ENCODE measurements at regions not wholly inside any gene's neighbourhood (a gene's known extent, or its start where the extent isn't known, plus 50 kb on each side); places are given as distances from the start of the nearest gene placed in this dataset.
"Not testable (repeated sequence)": the region's sequence is repeated elsewhere in the genome, so short reads cannot be mapped to it uniquely, and the experiment has no call there.

DNA sequence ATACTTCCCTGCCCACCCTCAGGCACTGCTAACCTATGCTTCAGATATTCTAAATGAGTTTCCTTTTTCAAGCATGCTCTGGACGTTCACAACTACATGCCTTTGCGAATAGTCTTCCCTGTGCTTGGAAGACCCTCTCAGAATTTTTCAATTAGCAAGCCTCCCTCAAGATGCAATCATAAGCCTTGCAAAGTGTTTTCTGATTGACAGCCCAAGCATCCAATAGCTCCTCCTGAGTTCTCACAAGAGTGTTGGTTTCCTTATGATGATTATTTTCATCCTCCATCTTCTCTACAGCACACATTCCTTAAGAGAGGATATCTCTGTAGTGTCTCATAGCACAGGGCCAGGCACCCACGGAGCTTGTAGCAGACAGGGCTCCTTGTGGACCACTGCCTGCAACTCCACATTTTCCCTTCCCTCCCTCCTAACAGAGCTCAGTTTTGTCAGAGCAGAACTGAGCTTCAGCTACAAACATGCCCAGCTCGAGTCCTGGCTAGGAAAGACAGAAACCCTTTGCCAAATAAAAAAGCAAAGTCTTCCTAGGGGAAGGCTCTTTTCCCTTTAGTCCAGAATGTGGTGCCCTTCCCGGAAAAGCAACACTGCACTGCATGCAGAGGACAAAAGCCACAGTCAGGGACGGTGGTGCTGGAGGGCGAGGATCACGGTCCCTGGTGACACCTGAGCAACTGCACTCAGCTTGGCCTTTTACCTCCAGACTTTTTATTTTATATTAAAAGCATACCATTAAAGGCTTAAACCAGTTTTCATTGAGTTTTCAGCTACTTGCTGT is 819.8 kb upstream of the ID2 start:
- no peak for DNase-seq (ENCODE audit: extremely low read depth in 1 of 2, low read depth in 1 of 2)

- no peak for DNase-seq (ENCODE audit: extremely low read depth in 1 of 2, low read depth in 1 of 2)
These were observed 815.8 kb upstream of the ID2 start for GRCh38 chr2:7866104-7866503.

DNA sequence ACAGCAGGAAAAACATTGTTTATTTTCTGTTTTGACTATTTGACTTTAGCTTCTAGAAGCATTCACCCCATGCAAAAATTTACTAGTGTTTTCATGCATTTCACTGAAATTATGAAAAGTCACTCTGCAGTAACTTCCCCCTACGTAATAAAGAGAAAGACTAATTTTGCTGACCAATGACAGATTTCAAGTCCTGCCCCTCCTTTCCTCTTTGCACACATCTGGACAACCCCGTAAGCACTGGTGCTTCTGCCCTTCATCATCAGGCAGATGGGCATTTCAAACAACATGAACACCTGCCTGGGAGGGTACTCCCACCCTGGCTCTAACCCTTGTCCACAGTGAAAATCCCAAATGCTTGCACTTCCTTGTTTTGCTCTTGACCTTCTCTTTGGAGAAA is 815.0 kb upstream of the ID2 start:
- no peak for DNase-seq (ENCODE audit: extremely low read depth in 1 of 2, low read depth in 1 of 2)

- no peak for DNase-seq (ENCODE audit: extremely low read depth in 1 of 2, low read depth in 1 of 2)
These were observed 814.0 kb upstream of the ID2 start for GRCh38 chr2:7867867-7868266.

DNA sequence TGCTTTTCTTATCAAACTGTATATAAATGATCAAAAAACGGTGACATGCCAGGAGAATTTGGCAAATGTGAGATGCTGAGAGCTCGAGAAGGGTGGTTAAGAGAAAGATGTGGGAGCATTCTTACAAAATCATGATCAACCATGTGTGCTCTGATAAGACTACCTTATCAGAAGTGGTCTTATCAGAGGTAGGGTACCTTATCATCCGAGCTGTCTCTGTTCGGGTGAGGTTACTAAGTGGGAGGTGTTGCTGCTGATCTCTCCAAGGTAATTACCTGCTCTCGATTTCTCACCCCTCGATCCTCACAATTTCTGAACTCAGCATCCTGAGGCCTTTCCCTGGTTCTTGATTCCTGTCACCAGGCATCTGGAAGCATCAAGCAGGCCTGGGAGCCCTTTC is 813.0 kb upstream of the ID2 start:
- no peak for DNase-seq (ENCODE audit: extremely low read depth in 1 of 2, low read depth in 1 of 2)

DNA sequence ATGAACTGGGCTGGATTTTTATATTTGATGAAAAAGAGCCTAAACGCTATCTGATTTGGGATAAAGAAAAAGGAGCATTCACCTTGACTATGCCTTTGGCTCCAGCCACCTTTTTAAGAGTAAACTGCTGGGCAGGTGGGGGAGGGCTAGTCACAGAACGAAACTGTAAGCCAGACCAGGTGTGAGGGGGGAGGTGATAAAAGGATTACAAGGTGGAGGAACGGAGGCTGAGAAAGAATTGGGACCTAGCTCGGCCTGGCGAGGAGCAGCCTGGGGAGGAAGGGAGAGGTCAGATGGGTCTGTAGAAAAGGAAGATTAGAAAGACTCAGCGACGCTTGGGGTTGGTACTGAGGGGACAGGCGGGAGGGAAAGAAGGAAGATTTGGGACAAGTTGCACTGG is 805.4 kb upstream of the ID2 start:
- not testable (repeated sequence) for DNase-seq (ENCODE audit: extremely low read depth in 1 of 2, low read depth in 1 of 2)

DNA sequence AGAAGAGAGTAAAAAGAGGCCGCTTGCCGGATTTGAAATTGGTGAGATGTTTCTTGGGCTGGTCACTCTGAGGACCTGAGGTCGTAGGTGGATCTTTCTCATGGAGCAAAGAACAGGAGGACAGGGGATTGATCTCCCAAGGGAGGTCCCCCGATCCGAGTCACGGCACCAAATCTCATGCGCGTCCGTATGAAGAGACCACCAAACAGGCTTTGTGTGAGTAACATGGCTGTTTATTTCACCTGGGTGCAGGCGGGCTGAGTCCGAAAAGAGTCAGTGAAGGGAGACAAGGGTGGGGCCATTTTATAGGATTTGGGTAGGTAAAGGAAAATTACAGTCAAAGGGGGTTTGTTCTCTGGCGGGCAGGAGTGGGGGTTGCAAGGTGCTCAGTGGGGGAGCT is 803.6 kb upstream of the ID2 start:
- not testable (repeated sequence) for DNase-seq (ENCODE audit: extremely low read depth in 1 of 2, low read depth in 1 of 2)

GRCh38 chr2:7878786-7879482 is 802.9 kb upstream of the ID2 start:
- no peak for DNase-seq (ENCODE audit: extremely low read depth in 1 of 2, low read depth in 1 of 2)

DNA sequence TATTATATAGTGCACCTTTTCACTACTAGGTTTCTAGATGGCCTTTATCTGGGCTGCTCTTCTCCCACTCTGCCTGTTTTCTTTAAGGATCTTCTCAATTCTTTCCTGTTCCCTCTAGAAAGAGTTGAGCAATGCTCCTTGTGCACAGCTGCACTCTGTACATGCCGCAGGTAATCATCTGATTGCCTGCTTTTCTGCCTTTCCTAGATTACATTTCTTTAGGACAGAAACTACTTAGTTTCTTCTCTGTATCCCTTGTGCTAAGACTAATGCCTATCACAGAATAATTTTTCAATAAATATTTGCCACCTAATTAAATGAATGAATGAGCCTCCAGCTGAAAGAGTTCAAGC is 802.4 kb upstream of the ID2 start:
- no peak for DNase-seq (ENCODE audit: extremely low read depth in 1 of 2, low read depth in 1 of 2)

DNA sequence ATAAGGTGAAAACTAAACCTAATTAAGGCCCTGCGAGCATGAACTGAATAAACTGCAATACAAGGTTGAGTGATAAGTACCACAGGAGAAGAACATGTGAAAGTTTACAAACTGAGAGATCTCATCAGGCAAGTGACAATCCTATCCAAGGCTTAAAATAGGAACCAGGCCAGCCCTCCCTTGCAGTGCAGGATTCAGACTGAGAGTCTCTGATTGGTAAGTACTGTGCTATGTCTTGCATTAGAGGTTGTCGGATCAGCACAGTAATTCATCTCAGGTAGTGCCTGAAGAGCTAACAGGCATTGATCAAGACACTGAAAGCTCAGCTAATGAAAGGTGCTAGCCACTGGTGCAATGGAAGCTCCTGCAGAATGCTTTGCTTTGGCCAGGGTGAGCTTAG is 801.7 kb upstream of the ID2 start:
- DNase-seq (ENCODE audit: extremely low read depth in 1 of 2, low read depth in 1 of 2): no peak

DNA sequence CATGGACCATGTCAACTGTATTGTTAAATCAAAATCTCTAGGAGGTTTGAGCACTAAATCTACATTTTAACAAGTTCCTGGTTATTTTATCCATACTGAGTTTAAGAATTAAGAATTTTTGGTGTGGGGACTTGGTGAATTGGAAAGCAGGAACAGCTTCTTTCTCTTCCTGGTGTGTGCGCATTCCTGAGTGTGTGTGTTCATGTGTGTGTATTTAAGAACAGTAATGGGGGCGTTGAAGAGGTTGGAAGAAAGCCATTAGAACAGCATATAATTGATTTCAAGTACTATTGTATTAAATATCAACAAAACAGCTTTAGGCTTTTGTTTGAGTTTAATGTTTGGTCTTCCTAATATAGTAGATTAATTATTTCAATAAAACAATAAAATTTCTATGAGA is 801.3 kb upstream of the ID2 start:
- no peak for DNase-seq (ENCODE audit: extremely low read depth in 1 of 2, low read depth in 1 of 2)

- no peak for DNase-seq (ENCODE audit: extremely low read depth in 1 of 2, low read depth in 1 of 2)
These were observed 800.8 kb upstream of the ID2 start for GRCh38 chr2:7881063-7881462.

- no peak for DNase-seq (ENCODE audit: extremely low read depth in 1 of 2, low read depth in 1 of 2)
These were observed 800.4 kb upstream of the ID2 start for GRCh38 chr2:7881466-7881865.

DNA sequence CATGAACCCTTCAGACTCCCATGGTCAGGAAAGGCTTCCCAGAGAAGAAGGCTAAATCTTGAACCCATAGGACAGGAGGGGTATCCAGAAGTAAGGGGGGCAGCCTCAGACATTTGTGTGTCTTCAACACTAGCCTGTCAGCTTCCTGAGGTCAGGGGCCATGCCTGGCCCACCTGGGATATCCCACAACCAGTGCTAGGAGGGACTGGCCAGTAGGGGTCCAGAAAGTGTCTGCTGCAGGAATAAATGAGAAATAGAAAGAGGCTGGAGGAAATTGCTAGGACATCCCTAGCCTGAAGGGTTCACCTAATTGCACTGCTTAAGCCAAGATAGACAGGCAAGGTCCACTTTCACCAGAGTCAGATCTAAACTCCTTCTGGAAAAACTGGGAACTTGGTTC is 799.6 kb upstream of the ID2 start:
- no peak for DNase-seq (ENCODE audit: extremely low read depth in 1 of 2, low read depth in 1 of 2)

GRCh38 chr2:7884338-7884737 is 797.5 kb upstream of the ID2 start:
- no peak for DNase-seq (ENCODE audit: extremely low read depth in 1 of 2, low read depth in 1 of 2)

DNA sequence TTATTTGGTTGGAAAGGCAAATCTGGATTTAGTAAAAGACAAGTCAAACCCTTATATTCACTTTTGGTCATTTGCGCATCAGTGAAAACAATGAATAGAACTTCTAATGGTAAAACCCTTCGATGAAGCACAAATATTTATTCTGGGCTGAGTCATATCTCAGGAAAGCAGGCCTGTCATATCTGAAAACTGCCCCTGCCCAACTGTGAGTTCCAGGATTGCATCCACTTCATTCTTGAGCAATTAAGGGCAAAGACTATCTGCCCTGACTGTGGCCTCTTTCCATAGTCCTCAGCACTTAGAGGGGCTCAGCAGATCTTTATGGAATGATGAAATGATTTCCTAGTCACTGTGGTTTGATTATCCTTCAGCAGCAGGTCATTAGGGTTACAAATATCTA is 795.2 kb upstream of the ID2 start:
- no peak for DNase-seq (ENCODE audit: extremely low read depth in 1 of 2, low read depth in 1 of 2)

DNA sequence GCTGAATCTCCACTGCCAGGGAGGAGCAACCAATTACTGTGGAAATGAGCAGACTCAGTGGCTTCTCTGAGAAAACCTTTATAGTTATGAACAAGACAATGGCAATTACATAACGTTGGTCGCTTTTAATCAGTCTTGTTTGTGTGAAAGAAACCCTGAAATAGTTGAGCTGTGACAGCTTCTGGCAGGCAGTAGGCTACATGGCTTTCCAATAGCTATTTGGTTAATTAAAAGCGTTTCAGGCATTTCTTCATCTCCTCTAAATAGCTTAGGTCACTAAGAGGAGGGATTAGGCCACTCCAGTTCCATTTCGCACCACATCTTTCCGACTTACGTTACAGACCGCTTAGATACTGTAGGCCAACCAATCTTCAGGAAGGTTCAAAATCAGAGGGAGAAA is 794.4 kb upstream of the ID2 start:
- DNase-seq (ENCODE audit: extremely low read depth in 1 of 2, low read depth in 1 of 2): no peak

DNA sequence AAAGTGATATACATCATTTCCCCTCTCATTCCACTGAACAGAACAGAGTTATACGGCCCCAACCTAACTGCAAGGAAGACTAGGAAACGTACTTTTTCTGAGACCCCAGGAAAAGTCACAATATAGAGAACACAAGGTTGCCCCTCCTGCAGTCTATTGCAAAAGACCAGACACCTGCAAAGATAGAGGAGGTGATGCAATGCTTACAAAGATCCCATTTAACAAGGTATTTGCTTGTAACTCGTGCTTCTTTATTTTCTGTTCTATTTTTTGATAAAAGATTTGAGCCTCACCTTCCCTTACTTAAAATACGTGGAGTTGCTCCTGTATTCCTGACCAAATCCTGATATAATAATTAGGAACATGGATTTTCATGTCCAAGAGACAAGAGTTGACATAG is 793.0 kb upstream of the ID2 start:
- no peak for DNase-seq (ENCODE audit: extremely low read depth in 1 of 2, low read depth in 1 of 2)

DNA sequence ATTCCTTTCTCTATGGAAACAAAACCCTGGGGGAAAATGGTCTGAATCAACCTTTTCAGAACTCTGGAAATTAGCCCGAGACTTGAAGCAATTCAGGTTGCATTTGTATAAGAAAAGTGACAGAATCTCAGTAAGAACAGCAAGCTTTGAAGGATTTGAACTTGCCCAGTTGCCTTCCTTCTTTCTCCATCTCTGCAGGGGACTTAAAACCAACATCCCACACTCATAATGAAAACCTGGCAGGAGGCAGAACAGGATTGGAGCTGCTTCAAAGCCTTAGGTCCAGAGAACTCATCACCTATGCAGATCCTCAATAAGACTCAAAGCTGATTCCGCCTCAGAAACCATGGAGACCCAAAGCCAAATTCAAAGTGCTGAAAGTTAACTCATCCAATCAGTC is 790.5 kb upstream of the ID2 start:
- no peak for DNase-seq (ENCODE audit: extremely low read depth in 1 of 2, low read depth in 1 of 2)

DNA sequence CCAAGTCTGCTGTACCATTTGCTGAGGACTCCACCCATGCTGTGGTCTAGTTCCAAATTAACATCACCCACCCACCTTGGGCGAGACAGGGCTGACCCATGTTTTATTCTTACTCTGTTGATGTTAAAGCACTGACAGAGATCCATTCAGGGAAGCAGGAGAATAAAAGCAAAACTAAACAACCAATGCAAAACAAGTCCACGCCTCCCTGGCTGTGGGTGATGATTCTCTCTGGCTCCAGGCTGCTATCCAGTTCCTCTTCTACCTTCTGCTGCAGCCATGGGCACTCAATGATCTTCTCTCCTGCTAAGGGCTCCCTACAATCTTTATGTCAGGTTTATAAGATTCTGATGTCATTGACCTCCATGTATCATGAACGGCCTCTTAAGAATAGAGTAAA is 786.6 kb upstream of the ID2 start:
- no peak for DNase-seq (ENCODE audit: extremely low read depth in 1 of 2, low read depth in 1 of 2)

- no peak for DNase-seq (ENCODE audit: extremely low read depth in 1 of 2, low read depth in 1 of 2)
These were observed 784.8 kb upstream of the ID2 start for GRCh38 chr2:7896940-7897487.

- DNase-seq (ENCODE audit: extremely low read depth in 1 of 2, low read depth in 1 of 2): no peak
These were observed 782.6 kb upstream of the ID2 start for GRCh38 chr2:7899241-7899640.
